IPS DF 4.7 (cell line): ENCODE measurements at regions not wholly inside any gene's neighbourhood (a gene's known extent, or its start where the extent isn't known, plus 50 kb on each side); places are given as distances from the start of the nearest gene placed in this dataset.
"Not testable (repeated sequence)": the region's sequence is repeated elsewhere in the genome, so short reads cannot be mapped to it uniquely, and the experiment has no call there.

Experiments
- DNase-seq: peaks from one replicate; pipeline ENCODE4 v3.0.0-alpha.2; 2013; ENCODE audit warnings: low spot score; ENCODE audit errors: extremely low read depth

DNA sequence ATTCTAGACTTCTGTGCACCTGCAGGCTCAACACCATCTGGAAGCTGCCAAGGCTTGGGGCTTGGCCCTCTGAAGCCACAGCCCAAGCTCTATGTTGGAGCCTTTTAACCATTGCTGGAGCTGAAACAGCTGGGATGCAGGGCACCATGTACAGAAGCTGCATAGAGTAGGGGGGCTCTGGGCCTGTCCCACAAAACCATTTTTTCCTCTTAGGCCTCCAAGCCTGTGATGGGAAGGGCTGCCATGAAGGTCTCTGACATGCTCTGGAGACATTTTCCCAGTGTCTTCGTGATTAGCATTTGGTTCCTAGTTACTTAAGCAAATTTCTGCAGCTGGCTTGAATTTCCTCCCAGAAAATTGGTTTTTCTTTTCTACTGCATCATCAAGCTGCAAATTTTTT lies 999.3 kb upstream of the GRIA3 start:
- no peak for DNase-seq

DNA sequence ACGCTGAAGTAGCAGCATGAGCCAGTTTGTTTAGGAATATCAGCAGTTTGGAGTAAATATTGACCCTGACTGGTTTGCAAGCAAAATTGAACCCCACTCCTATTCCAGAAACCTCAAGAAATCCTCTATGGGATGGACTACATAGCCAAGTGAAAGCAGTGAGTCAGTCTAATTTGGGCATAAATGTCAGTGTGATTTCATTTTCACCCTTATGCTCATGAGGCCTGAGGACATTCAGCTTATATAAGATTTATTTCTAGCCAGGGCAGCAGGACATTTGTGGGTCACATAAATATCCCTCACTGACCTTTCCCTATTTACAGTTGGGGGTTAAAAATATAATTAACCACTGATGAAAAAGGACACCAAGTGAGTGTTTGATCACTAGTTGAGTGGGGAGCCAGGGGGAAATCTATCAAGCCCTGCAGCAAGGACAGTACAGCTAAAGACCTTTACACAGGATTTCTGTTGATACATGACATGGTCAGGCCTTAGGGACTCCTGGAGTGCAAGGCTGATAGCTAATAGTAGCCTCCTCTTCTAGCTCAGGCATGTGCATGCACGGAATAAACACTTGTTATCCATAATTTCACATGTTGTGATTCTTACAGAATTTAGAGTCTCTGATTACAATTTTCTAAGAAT lies 996.9 kb upstream of the GRIA3 start:
- no peak for DNase-seq

DNA sequence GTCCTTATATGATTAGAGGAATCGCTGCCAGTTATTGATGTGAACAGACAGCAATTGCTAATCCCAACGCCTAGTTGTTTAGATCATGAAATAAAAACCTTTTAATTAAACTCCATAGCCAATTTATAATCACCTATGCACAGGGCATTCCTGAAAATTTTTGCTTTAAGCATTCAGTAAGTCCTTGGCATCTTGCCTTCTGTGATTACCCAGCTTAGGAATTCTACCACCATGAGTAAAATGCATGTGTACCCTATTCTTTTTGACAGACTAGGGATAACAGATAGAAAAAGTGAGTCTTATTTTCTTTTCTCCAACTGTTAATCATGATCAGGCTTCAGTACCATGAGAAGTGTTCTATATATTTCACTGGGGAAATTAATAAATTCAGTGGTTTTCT lies 995.3 kb upstream of the GRIA3 start:
- no peak for DNase-seq

DNA sequence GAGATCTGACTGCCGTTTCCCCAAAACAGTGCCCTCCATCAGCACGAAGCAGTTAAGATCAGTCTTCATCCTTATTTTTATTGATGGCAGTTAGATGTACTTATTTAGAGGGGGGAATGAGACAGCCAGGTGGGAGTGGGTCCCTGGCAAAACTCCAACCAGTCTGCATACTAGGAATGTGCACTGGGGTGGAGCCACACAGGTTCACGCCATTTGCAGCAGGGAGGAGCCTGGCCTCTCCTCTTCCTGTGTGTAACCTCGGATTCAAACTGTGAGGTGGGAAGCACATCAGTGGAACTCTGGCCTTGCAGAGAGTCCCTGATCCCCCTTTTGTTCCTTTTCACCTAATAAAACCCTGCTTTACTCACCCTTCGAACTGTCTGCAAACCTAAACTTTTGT lies 987.7 kb upstream of the GRIA3 start:
- no peak for DNase-seq

DNA sequence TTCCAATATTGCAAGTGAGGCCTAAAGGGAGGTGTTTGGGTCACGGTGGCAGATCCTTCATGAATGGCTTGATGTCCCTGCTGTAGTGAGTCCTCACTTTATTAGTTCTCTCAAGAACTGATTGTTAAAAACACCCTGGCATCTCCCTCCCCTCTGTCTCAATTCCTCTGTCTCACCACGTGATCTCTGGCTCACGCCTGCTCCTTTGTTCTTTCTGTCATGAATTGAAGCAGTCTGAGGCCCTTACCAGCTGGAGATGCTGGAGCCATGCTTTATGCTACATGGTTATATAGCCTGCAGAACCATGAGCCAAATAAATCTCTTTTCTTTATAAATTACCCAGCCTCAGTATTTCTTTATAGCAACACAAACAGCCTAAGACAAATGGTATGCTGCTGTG lies 980.7 kb upstream of the GRIA3 start:
- no peak for DNase-seq

DNA sequence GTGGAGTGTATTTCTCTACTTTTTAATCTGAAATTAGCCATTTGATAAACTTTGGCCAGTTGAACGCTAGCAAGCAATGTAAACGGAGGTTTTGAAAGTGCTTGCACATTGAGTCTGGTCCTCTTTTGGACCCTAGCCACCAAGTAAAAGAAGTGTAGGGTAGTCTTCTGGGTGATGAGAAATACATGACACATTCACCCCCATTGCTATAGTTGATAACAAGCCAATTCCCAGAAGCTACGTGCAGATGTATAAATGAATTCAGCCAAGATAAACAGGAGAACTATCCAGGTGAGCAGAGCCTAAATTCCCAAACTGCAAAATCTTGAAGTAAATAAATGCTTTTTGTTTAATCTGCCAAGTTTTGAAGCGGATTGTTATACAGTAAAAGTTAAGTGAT lies 965.4 kb upstream of the GRIA3 start:
- no peak for DNase-seq

DNA sequence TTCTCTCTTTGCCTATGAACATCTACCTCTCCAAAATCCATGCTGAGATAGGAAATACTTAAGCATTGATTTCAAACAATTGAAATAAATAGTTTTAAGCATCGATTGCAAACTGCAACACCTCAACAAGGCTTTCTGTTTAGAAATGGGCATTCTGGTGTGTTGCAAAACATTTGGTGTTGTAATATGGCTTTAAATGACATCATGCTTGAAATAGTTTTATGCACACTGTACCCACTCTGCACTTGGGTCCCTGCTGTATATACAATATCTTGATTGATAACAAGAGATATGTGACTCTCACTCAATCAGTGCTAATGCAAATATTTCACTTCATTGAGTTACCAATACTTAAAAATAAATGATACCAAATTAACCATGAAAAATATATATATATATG lies 964.9 kb upstream of the GRIA3 start:
- no peak for DNase-seq

DNA sequence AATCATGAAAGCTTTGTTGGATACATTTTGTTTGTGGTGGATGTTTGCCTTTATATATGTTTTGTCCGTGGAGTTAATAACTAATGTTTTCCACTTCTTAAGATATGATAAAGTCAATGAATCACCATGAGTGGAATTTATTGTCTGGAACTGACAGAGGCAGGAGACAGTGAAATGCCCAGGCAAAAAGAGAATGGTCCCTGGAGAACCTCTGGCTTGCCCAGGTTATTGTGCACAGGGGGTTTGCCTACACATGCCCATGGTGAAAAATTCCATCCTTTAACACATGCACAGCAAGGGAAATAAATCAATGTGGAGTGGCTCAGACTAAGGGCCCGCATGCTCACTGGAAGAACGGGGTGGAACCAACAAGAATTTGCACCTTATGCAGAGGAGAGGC lies 964.3 kb upstream of the GRIA3 start:
- DNase-seq = no peak

DNA sequence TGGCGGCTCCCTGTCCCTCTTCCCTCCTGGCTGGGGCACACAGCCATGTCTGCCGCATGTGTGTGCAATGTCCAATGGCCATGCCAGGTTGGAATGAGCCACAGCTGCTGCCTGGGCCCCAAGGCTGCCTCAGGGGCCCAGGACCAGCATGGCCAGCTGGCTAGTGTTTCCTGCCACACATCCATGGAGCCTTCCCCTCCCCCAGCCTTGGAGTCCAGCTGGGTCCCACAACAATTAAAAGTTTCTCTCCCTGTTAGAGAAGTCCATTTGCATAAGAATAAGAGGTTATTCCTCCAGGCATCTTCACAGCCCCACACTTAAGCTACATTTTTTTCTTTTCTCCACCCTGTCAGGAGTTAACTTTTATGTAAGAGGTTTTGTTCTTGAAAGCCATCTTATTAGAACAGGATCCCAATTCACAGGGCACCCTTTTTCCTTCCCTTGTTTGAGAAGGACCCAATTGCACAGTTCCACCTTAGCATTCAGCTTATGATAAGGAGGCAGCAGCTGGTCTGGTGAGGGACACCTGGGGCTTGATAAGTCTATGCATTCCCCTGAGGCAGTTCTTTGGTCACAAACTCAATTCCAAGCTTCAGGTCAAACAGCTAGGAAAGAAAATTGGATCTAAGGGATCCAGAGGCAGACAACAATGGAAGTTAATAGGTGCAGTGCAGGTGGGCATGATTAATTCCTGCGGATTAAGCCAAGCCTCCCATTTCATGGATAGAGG lies 963.3 kb upstream of the GRIA3 start:
- DNase-seq = no peak

DNA sequence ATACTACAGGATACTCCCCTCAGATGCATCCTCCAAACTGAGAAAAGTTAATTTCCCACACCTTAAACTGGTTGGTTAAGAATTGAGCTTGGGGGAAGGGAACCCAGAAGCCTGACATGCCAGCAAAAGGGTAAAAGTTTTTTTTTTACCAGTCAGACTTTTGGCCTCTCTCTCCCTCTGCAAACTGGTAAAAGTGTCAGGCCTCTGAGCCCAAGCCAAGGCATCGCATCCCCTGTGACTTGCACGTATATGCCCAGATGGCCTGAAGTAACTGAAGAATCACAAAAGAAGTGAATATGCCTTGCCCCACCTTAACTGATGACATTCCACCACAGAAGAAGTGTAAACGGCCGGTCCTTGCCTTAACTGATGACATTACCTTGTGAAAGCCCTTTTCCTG lies 962.3 kb upstream of the GRIA3 start:
- DNase-seq = not testable (repeated sequence)

DNA sequence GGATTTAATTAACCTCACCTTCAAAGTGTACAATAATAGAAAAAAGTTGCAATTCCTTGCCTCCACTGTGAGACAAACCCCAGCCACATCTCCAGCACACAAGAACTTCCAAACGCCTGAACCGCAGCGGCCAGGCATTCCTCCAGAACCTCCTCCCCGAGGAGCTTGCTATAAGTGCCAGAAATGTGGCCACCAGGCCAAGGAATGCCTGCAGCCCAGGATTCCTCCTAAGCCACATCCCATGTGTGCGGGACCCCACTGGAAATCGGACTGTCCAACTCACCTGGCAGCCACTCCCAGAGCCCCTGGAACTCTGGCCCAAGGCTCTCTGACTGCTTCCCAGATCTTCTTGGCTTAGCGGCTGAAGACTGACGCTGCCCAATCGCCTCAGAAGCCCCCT lies 959.9 kb upstream of the GRIA3 start:
- not testable (repeated sequence) for DNase-seq

DNA sequence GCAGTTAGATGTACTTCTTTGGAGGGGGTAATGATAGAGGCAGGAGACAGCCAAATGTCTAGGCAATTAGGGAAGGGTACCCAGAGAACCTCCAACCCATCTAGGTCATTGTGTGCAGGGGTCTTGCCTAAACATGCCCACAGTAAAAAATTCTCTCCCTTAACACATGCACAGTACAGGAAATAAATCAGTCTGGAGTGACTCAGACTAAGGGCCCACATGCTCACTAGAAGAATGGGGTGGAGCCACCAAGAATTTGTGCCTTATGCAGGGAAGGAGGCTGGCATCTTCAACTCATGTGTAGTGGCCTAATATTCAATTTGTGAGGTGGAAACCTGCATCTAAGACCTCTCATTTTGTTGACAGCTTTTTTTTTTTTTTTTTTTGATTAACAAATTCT lies 945.3 kb upstream of the GRIA3 start:
- DNase-seq = no peak

DNA sequence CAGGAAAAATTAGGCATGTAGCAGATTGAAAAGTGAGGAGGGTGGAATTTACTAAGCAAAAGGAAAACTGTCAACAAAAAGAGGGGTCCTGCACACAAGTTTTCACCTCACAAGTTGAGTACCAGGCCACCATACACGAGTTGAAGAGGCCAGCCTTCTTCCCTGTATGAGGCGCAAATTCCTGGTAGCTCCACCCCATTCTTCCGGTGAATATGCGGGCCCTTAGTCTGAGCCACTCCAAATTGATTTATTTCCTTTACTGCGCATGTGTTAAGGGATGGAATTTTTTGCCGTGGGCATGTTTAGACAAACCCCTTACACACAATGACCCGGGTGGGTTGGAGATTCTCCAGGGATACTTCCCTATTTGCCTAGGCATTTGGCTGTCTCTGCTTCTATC lies 942.1 kb upstream of the GRIA3 start:
- no peak for DNase-seq

DNA sequence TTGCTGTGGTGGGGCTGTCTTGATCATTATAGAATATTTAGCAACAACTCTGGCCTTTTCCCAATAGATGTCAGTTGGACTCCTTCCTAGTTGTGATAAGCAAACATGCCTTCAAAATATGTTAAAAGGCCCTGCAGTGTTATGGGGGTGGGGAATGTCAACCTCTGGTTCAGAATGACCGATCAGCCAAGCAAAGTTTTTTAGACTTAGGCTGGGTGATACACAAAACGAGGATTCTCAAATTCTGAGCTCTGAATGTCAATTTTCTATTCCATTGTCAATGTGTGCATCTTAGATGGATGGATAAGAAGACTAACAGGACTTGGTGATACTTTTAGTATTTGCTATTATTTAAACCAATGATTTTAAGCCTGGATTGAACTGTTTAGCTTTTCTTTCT lies 940.0 kb upstream of the GRIA3 start:
- DNase-seq = no peak

DNA sequence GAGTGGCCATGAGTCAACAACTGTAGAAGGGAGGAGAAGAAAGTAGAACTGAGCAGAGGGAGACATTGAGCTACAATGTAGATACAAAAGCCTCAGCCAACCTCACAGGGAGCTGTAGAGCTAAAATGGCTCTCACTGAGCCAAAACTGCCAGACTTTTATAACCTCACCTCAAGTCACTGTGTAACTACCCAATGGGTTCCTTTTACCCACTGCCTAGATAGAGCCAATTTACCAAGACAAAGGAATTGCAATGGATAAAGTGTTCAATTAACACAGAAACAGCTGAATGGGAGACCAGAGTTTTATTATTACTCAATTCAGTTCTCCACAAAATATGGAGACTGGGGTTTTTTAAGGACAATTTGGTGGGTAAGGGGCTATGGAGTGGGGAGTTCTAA lies 938.9 kb upstream of the GRIA3 start:
- no peak for DNase-seq

DNA sequence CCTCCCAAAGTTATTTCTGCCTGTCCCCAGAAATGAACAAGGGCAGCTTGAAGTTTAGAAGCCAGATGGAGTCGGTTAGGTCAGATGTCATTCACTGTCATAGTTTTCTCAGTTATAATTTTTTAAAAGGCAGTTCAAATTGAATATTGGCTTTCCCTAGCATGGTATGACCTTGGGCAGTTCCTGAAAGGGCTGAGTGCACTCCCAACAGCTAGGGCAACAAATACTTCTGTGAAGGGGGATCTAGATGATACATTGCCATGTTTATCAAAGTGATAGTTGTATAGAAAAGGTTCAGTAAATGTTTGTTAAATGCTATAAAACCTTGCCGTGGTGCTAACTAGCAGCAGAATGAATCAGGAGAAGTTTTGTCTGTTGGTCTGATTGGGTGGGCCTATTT lies 938.1 kb upstream of the GRIA3 start:
- DNase-seq = no peak

DNA sequence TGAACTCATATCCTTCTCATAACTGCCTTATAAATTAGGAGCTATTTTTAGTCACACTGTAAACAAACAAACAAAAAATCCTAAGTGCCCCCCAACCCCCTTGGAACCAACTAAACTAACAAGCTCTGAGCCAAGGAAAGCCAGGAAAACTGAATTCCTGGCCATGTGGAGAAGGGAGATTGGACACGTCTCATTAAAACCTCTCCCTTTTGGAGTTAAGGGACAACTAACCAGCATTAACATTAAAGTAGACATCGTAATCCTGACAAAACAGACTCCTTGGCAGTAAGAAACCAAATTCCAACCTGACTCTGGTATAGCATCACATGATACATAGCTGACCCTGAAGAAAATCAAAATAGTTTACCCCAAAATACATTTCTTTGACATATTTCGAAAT lies 937.1 kb upstream of the GRIA3 start:
- no peak for DNase-seq

DNA sequence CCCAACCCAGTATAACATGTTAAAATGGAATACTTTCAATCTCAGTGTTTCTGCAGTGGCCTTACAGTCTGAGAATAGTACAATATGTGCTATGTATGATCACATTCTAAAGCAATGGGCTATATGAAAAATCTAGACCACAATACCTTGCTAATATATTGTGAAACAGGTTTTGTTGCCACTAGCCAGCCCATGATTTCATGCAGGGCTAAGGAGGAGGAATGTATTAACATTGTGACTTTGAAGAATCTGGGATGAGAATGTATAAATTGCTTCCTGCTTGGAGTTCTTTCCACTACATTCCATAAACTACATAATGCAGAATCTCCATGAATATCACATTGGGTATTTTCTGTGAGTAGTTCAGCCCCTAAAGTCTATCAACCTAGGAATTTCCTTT lies 935.4 kb upstream of the GRIA3 start:
- DNase-seq = no peak

DNA sequence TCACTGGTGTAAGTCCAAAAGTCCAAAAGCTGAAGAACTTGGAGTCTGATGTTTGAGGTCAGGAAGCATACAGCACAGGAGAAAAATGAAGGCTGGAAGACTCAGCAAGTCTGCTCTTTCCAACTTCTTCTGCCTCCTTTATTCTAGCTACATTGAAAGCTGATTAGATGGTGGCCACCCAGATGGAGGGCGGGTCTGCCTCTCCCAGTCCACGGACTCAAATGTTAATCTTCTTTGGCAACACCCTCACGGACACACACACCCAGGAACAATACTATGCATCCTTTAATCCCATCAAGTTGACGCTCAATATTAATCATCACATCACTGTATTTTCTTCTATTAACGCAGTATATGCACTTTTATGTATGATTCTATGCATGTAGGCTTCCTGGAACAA lies 931.6 kb upstream of the GRIA3 start:
- no peak for DNase-seq

DNA sequence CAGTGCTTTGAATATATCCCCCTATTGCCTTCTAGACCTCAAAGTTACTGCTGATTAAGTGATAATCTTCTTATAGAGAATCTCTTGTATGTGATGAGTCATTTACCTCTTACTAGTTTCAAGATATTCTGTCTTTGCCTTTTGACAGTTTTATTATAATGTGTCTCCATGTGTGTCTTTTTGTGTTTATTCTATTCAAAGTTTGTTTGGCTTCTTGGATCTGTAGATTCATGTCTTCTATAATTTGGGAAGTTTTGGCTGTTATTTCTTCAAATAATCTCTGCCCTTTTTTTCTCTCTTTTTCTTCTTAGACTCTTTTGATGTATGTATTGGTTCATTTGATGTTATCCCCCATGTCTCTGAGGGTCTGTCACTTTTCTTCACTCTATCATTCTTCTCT lies 915.7 kb upstream of the GRIA3 start:
- DNase-seq = no peak

DNA sequence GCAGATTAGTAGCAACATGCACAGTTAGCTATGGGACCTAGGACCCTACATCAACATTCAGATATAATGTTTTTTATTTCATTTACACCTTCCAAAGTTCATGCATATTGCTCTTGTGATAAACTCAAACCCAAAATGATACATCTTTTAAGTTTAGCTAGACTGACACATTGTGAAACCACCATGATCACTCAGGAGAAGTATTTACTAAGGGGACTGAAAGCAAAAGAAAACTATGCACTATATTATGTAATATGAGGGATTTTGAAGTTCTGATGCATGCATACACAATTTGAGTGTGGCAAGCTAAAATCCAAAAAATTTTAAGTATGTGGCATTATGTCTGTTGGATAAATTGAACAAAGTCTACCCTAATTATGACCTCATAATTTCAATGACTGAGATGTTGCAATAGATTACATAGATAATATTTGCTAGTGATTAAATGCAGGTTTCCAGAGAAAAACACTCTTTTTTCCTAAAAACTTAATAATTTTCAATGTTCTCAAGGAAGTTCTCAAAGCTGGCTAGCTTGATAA lies 914.8 kb upstream of the GRIA3 start:
- DNase-seq = no peak

DNA sequence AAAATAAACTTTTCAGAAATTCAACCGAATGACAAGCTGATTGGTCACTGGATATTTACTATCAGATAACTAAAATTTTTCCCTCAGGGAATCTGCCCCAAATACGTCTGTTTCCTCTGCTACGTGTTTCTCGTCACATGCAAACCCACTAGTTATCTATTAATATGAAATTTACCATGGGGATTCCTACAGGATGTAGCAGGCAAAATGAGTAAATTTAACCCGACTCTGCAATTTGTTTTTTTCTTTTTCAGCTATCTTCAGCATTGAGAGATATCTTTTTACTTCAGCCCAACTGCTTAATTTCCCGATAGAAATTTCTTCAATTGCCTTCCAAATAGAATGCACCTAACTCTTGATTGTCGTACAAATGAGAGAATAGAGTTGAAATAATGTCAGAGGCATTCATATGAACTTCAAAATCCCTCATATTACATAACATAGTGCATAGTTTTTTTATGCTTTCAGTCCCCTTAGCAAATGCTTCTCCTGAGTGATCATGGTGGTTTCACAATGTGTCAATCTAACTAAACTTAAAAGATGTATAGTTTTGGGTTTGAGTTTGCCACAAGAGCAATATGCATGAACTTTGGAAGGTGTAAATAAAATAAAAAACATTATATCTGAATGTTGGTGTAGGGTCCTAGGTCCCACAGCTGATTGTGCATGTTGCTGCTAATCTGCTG lies 913.1 kb upstream of the GRIA3 start:
- no peak for DNase-seq

DNA sequence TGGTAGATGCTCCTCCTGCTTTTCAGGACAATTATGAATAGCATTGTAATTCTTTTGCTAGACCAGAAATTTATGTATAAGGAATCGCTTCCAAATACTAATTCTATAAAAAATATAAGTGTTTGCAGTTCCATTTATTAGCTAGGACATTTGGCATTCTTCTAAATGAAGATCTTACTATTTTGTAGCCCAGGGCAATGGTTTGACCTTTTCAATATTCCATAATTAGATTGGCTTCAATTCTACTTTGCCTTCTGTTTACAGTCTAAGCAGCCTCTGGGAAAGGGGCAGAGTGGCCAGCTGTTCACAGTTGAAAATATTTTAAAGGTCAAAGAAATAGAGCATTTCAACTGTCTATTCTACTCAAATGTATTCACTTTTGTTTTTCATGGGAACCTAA lies 912.1 kb upstream of the GRIA3 start:
- no peak for DNase-seq
